ENCODE measurements at regions not wholly inside any gene's neighbourhood (a gene's known extent, or its start where the extent isn't known, plus 50 kb on each side); places are given as distances from the start of the nearest gene placed in this dataset.
A peak's percentile ranks its signal among the peaks of the same experiment; 100 is the strongest.

DNA sequence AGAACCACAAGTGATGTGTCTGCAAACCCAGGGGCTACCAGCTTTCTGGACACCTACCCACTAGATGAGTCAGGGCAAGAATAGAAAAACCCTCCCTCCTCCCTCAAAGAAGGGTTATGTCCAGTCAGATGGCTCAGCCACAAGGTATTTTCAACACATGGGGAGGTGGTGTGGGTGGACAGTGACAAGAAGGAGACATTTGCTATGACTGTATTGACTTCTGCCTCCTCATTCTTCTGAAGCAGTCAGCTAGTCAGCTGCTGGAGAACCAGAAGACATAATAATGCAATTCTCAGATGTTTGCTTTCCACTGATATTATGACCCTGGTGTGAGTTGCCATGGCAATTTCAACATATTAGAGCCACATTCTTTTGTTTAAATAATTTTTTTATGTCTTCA, 66.7 kb upstream of the GOLGA8B start:
- H3K27me3 ChIP-seq (replicated peaks; ENCODE audit: control insufficient read depth, insufficient read depth, low read length) = no peaks in the 10 kb centered on the region
- DNase-seq (ENCODE audit: extremely low read depth, insufficient read length) = peak; percentile 8
- TF ChIP-seq, protein P1, sequence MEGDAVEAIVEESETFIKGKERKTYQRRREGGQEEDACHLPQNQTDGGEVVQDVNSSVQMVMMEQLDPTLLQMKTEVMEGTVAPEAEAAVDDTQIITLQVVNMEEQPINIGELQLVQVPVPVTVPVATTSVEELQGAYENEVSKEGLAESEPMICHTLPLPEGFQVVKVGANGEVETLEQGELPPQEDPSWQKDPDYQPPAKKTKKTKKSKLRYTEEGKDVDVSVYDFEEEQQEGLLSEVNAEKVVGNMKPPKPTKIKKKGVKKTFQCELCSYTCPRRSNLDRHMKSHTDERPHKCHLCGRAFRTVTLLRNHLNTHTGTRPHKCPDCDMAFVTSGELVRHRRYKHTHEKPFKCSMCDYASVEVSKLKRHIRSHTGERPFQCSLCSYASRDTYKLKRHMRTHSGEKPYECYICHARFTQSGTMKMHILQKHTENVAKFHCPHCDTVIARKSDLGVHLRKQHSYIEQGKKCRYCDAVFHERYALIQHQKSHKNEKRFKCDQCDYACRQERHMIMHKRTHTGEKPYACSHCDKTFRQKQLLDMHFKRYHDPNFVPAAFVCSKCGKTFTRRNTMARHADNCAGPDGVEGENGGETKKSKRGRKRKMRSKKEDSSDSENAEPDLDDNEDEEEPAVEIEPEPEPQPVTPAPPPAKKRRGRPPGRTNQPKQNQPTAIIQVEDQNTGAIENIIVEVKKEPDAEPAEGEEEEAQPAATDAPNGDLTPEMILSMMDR (IDR thresholded peaks at IDR 0.05; ENCODE audit: insufficient read depth, low read length, poor library complexity, severe bottlenecking) = no peak
- H3K36me3 ChIP-seq (ENCODE audit: control insufficient read depth, insufficient read depth, low read length) = no peaks in the 10 kb centered on the region
- H3K4me3 ChIP-seq (replicated peaks; ENCODE audit: low read depth, low read length) = no peak overlapping the region

DNA sequence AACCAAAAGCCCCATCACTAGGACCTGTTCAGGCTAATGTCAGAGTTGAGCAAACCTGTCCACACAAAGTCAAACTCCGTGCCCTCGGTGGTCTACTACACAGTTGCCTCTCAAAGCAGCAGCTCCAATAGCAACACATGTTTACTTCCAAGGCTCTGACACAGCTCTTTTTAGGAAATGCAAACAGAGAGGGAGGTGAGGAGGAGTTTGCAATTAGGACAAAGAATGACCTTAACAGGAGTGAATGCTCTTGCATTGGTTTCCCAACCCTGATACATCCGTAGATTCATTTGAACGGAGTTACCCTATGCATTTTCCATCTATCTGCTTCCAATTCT, 64.8 kb upstream of the GOLGA8B start:
- H3K4me3 ChIP-seq (replicated peaks; ENCODE audit: low read depth, low read length) = no peak overlapping the region
- DNase-seq (ENCODE audit: extremely low read depth, insufficient read length) = no peak
- TF ChIP-seq, protein P1 (IDR thresholded peaks at IDR 0.05; ENCODE audit: insufficient read depth, low read length, poor library complexity, severe bottlenecking) = no peak
- no peaks in the 10 kb centered on the region for H3K36me3 ChIP-seq (ENCODE audit: control insufficient read depth, insufficient read depth, low read length)
- no peaks in the 10 kb centered on the region for H3K27me3 ChIP-seq (replicated peaks; ENCODE audit: control insufficient read depth, insufficient read depth, low read length)

DNA sequence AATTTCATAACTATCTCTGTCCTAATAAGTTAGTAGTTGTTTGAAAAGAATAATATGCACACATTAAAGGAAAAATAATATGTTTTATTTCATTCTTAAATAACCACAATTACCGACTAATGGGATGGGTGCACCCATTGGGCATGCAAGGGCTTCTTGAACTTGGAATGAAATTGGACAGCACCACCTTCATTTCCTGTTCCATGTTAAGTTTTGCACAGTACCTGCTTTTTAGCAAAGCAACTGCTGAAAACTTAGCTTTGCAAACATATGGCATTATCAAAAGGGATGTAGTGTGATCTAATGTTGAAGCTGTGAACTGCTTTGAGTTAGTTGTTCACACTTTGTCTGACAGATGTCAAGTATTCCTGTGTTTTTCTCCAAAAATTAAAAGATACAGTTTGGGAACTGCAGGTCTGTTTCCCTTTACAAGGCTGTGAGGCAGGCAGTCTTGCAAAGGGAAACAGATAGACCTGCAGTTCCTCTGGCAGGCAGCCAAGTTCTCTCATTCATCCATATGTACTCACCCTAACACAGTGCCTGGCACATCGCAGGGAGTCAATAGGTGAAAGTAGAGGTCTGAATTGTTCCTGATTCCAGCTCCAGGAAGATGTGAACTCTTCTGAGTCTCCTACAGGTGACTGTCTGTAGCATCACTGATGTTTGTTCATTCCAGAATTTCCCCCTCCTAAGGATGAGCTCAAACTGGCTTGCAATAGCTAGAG, 64.3 kb upstream of the GOLGA8B start:
- H3K4me3 ChIP-seq (replicated peaks; ENCODE audit: low read depth, low read length) = no peak overlapping the region
- H3K27me3 ChIP-seq (replicated peaks; ENCODE audit: control insufficient read depth, insufficient read depth, low read length) = no peaks in the 10 kb centered on the region
- no peaks in the 10 kb centered on the region for H3K36me3 ChIP-seq (ENCODE audit: control insufficient read depth, insufficient read depth, low read length)
- TF ChIP-seq, protein P1 (IDR thresholded peaks at IDR 0.05; ENCODE audit: insufficient read depth, low read length, poor library complexity, severe bottlenecking) = no peak
- no peak for DNase-seq (ENCODE audit: extremely low read depth, insufficient read length)

DNA sequence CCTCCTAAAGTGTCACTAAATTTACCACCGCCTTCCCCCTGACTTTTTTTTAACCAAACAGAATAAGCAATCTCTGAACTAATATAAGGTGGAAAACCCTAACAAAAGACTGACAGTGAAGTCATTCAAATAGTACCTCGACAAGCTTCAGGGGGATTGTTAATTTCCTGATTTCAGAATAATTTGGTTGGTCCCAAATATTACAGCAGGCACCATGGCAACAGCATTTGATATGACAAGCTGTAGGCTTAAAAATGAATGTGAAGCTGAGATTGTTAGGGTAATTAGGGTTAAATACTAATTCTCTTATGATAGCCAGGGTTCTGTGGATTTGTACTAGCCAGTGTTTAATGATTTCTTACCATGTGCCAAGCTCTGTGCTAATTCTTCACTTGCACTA, 63.5 kb upstream of the GOLGA8B start:
- H3K4me3 ChIP-seq (replicated peaks; ENCODE audit: low read depth, low read length) = no peak overlapping the region
- TF ChIP-seq, protein P1 (IDR thresholded peaks at IDR 0.05; ENCODE audit: insufficient read depth, low read length, poor library complexity, severe bottlenecking) = no peak
- no peaks in the 10 kb centered on the region for H3K36me3 ChIP-seq (ENCODE audit: control insufficient read depth, insufficient read depth, low read length)

DNA sequence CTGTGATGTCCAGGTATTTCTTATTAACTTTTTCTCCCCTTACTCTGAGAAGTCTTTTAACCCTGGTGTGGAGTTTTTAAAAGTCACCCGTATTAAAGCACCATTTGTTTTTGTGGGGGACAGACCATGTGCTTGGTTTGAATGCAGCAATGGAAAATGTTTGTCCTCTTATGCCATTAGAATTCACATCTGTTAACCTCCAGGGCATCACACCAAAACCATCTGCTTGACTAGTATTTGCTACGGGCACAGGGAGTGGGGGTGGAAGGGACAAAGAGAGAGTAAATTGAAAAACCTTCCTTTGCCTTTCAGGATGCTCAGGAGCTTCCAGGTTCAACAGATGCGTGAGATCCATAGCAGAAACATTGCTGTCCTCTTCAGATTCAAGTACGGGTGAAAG, 61.4 kb upstream of the GOLGA8B start:
- Histone ChIP-seq H3K36me3 (ENCODE audit: control insufficient read depth, insufficient read depth, low read length) (no peaks in the 10 kb centered on the region), H3K27me3 (replicated peaks; ENCODE audit: control insufficient read depth, insufficient read depth, low read length) (no peaks in the 10 kb centered on the region), H3K4me3 (replicated peaks; ENCODE audit: low read depth, low read length) (no peak overlapping the region)
- TF ChIP-seq, protein P1 (IDR thresholded peaks at IDR 0.05; ENCODE audit: insufficient read depth, low read length, poor library complexity, severe bottlenecking) = no peak
- no peak for DNase-seq (ENCODE audit: extremely low read depth, insufficient read length)

More for the DNA sequence above, 63.5 kb upstream of the GOLGA8B start:
- no peak for DNase-seq (ENCODE audit: extremely low read depth, insufficient read length)
- H3K27me3 ChIP-seq (replicated peaks; ENCODE audit: control insufficient read depth, insufficient read depth, low read length) = no peaks in the 10 kb centered on the region

DNA sequence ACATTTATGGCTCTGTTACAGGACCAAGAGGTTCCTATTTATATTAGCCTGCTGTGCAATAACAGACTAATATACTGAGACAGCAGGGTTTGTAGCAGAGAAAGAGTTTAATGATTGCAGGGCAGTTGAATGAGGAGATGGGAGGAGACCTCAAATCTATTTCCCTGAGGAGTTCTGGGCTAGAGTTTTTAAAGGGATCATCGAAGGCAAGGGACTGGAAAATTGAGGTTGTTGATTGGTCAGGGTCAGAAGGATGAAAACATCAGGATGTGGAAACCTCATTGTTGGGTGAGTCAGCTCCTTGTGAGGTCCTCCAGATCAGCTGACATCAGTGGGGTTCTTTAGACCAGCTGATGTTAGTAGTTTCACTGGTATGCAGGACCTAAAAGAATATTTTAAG, 60.6 kb upstream of the GOLGA8B start:
- Histone ChIP-seq H3K36me3 (ENCODE audit: control insufficient read depth, insufficient read depth, low read length) (no peaks in the 10 kb centered on the region), H3K27me3 (replicated peaks; ENCODE audit: control insufficient read depth, insufficient read depth, low read length) (no peaks in the 10 kb centered on the region), H3K4me3 (replicated peaks; ENCODE audit: low read depth, low read length) (no peak overlapping the region)
- TF ChIP-seq, protein P1 (IDR thresholded peaks at IDR 0.05; ENCODE audit: insufficient read depth, low read length, poor library complexity, severe bottlenecking) = no peak
- no peak for DNase-seq (ENCODE audit: extremely low read depth, insufficient read length)
